NCI-H2081 (cell line): ENCODE measurements at regions not wholly inside any gene's neighbourhood (a gene's known extent, or its start where the extent isn't known, plus 50 kb on each side); places are given as distances from the start of the nearest gene placed in this dataset.

ENCODE experiments used
- DNase-seq, 2 experiments: peaks; one replicate each; lab custom pipeline; 2025; lab: John Stamatoyannopoulos, UW

- no peak for DNase-seq
Observed at GRCh38 chr5:123763201-123763600, 251.2 kb downstream of the CSNK1G3 start.

GRCh38 chr5:123756816-123757215 is 244.8 kb downstream of the CSNK1G3 start:
- DNase-seq = no peak

- no peak for DNase-seq
Observed at GRCh38 chr5:123756318-123756665, 244.3 kb downstream of the CSNK1G3 start.

GRCh38 chr5:123755653-123756317 is 243.8 kb downstream of the CSNK1G3 start:
- DNase-seq = no peak

- peak in 1 of 2 experiments; percentile 28 for DNase-seq
Observed at GRCh38 chr5:123754908-123755307, 242.9 kb downstream of the CSNK1G3 start.

- DNase-seq = peak; percentile 8 to 38
Observed at GRCh38 chr5:123753937-123754891, 242.2 kb downstream of the CSNK1G3 start.

- DNase-seq = no peak
Observed at GRCh38 chr5:123753180-123753936, 241.4 kb downstream of the CSNK1G3 start.

GRCh38 chr5:123752552-123753179 is 240.7 kb downstream of the CSNK1G3 start:
- DNase-seq = no peak

GRCh38 chr5:123751670-123752069 is 239.7 kb downstream of the CSNK1G3 start:
- DNase-seq = no peak

GRCh38 chr5:123748239-123748638 is 236.3 kb downstream of the CSNK1G3 start:
- no peak for DNase-seq

- no peak for DNase-seq
Observed at GRCh38 chr5:123746683-123747360, 234.8 kb downstream of the CSNK1G3 start.

GRCh38 chr5:123743990-123744583 is 232.1 kb downstream of the CSNK1G3 start:
- no peak for DNase-seq

GRCh38 chr5:123735384-123735783 is 223.4 kb downstream of the CSNK1G3 start:
- no peak for DNase-seq

GRCh38 chr5:123732257-123732656 is 220.3 kb downstream of the CSNK1G3 start:
- DNase-seq = no peak

- DNase-seq = peak; percentile 2 to 36
Observed at GRCh38 chr5:123722451-123722850, 210.5 kb downstream of the CSNK1G3 start.

- no peak for DNase-seq
Observed at GRCh38 chr5:123721675-123722276, 209.8 kb downstream of the CSNK1G3 start.

GRCh38 chr5:123720955-123721354 is 209.0 kb downstream of the CSNK1G3 start:
- no peak for DNase-seq

GRCh38 chr5:123720339-123720738 is 208.4 kb downstream of the CSNK1G3 start:
- DNase-seq = no peak

- DNase-seq = no peak
Observed at GRCh38 chr5:123719004-123719403, 207.0 kb downstream of the CSNK1G3 start.

- no peak for DNase-seq
Observed at GRCh38 chr5:123718238-123718637, 206.3 kb downstream of the CSNK1G3 start.

GRCh38 chr5:123717139-123717538 is 205.2 kb downstream of the CSNK1G3 start:
- no peak for DNase-seq
